Neural cell (in vitro differentiated cells): ENCODE measurements at regions not wholly inside any gene's neighbourhood (a gene's known extent, or its start where the extent isn't known, plus 50 kb on each side); places are given as distances from the start of the nearest gene placed in this dataset.

Experiments
- CTCF ChIP-seq: fragments of 450-650 bp; IDR thresholded peaks from 2 replicates; pipeline ENCODE4 v1.5.1; 2014; ENCODE audit warnings: antibody characterized with exemption, mild to moderate bottlenecking, moderate library complexity; ENCODE audit not compliant: poor library complexity, severe bottlenecking
- EP300 ChIP-seq: fragments of 450-650 bp; conservative IDR thresholded peaks from 2 replicates; pipeline ENCODE4 v1.6.1; 2014; ENCODE audit warnings: antibody characterized with exemption, mild to moderate bottlenecking, moderate library complexity; ENCODE audit not compliant: poor library complexity, severe bottlenecking
- EZH2 ChIP-seq: fragments of 200-600, 300-800 bp; shearing (Covaris generic), sonication (generic); IDR thresholded peaks from 2 replicates; pipeline ENCODE4 v1.6.1; 2014; ENCODE audit warnings: antibody characterized with exemption, low read length, borderline replicate concordance, mild to moderate bottlenecking; ENCODE audit not compliant: insufficient read depth, poor library complexity, severe bottlenecking
- POLR2AphosphoS5 ChIP-seq: IDR thresholded peaks from 2 replicates; pipeline ENCODE4 v1.6.1; 2012

- TF ChIP-seq EZH2: no peak
- TF ChIP-seq POLR2AphosphoS5: no peak
- TF ChIP-seq EP300: no peak
- TF ChIP-seq CTCF: no peak
Measured at GRCh38 chr18:41754332-41754731, 200.7 kb upstream of the PIK3C3 start.
